Activated CD4-positive, alpha-beta T cell treated with anti-CD3 and anti-CD28 coated beads for 1 hour (primary cell): ENCODE measurements at regions not wholly inside any gene's neighbourhood (a gene's known extent, or its start where the extent isn't known, plus 50 kb on each side); places are given as distances from the start of the nearest gene placed in this dataset.

Source experiments
- DNase-seq: peaks from one replicate; pipeline ENCODE4 v3.0.0-alpha.2; 2020

DNA sequence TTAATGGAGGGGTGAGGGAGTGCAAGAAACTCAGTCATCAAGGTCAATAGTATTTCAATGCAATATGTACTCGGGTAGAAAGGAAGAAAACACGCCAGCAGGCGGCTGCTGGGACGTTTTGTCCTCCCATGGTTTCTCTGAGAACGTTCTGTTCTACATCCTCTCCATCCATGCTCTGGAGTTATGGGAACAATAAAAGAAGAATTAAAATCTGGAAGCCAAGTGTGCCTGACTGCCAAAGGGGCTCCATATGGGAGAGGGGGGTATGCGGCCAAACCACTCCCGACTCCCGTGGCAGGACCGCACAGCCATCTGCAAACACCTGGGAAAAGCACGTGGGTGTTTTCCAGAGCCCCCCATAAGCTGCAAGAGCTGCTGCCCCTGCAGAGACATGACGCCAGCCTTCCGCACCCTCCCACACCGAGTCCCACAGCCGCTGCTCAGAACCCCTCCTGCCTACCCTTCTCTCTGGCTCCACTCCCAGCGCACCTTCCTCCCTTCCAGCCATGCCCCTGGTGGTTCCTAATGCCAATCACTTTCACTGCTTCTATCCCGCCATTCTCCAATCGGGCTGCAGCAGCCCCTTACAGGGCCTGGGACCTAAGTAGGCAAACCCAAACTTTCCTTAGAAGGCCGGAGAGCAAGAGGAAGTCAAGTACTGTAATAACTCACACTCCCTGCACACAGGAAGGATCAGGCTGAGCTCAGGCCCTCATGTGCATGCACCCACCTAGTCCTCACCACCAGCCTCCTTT lies 241.6 kb downstream of the SYK start:
- no peak for DNase-seq

GRCh38 chr9:91043811-91044175 lies 242.2 kb downstream of the SYK start:
- DNase-seq = no peak

DNA sequence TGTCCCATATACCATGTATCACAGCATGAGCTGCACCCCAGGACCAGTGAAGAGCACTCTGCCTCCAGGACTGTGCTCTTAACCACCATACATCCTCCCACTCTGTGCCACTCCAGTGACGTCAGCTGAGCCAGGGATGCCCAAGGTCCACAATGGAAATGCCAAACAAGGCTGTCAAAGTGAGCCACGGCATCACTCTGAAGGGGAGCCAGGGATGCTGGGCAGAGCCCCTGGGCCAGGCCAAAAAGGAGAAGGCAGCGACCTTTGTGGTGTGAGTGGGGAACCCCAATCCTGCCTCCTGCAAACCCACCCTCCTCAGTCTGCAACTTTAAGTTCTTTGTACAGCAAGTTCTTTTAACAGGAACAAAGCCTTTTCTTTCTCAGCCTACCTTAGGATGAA lies 242.7 kb downstream of the SYK start:
- no peak for DNase-seq

DNA sequence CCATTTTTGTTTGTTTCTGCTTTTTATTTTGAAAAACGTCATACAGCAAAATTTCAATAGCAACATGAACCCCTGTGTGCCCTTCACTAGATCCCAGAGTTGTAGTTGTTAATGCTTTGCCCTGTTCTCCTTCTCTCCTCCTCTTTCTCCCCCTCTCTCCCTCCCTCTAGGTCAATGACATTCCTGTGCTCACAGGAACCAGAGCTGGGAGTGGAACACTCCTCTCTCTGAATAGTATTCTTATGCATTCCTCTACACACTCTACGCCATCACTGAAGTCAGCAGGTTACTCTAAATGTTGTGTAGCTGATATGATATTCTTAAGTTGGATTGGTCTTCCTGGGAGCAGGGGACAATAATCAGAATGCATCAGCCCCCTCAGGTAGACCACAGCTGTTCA lies 243.4 kb downstream of the SYK start:
- DNase-seq = no peak

DNA sequence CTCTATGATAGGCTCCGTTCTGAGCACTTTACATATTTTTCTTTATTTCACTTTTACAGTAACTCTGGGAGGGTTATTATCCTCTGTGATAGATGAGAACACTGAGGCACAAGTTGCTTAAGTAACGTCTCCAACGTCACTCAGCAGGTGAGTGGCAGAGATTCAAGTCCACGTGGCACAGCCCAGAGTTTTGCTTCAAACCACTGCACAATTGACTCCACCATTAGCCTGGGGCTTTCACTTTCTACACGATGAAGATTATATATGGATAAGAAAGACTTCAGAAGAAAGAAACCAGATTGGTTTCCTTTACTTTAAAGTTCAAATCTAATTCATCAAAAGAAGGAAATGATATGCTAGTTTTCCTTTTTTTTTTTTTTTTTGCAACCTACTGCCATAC lies 245.9 kb downstream of the SYK start:
- no peak for DNase-seq

DNA sequence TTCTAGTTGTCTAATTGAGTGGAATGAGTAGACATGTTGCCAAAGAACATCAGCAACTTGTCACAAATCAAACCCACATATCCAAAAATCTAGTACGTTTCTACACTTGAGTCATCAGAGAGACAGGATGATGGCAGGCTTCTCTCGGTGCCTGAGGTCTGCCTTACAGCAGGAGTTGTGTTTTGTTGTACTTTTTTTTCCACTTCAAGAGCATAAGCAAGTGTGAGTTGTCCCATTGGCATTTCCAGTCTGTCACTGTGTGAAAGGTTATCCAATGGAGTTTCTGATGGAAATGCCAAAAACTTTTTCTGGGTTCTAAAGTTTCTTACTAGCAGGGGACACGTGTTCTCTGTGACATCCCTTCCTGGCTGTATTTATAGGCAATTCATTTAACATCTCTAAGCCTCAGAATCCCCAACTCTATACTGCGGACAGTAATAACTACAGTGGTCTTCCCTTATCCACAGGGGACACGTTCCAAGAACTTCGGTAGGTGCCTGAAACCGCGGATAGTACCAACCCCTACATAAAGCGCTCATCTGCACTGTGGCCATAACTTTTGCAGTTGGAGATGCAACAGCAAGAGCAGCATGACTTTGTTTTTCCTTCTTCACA lies 246.5 kb downstream of the SYK start:
- no peak for DNase-seq

DNA sequence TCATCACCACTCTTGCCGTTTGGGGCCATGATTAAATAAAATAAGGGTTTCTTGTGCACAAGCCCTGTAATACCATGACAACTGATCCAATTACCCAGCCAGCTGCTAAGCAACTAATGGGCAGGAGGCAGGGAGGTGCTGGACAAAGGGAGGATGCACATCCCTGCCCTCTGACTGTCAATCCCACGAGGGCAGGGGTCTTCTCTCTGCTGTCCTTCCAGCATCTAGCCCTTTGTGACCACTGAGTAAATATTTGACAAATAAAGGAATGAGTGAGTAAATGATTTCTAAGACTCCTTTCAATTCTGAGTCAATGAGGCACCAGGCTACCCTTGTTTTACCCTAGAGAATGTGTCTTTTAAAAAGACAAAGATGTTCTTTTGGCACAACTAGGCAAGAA lies 247.1 kb downstream of the SYK start:
- no peak for DNase-seq

- no peak for DNase-seq
Observed at GRCh38 chr9:91053824-91054223, 252.2 kb downstream of the SYK start.

GRCh38 chr9:91055845-91056244 lies 254.2 kb downstream of the SYK start:
- no peak for DNase-seq

DNA sequence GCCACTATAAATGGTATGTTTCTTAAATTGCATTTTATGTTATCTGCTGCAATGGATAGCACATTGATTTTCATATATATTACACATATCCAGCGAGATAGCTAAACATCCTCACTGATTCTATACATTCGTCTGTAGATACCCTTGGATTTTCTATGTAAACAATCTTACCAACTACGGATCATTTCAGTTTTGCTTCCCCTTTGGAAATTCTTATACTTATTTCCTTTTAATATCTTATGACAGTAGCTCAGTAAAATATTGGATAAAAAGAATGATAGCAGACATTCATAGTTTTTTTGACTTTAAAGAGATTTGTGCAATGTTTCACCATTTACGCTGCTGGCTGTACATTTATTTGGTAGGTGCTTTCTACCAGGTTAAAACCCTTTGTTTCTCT lies 254.9 kb downstream of the SYK start:
- DNase-seq = no peak

- DNase-seq = no peak
Observed at GRCh38 chr9:91056917-91057316, 255.3 kb downstream of the SYK start.

DNA sequence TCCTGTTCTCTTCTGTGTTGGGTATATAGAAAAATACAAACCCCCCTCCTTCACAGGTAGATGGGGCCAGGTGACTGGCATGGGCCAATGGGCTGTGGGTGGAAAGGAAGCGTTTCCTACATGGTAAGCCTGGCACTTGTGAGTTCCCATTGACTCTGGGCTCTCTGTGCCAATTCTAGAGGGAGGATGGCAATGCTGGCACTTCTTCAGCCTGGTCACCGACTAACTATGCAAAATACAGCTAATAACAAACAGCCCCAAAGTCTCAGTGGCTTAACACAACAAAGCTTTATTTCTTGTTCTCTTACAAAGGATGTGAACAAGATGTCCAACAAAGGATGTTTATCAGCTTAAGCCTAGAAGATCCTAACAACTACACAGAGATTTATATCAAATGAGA lies 258.1 kb downstream of the SYK start:
- DNase-seq = no peak

GRCh38 chr9:91060520-91061343 lies 259.1 kb downstream of the SYK start:
- no peak for DNase-seq

GRCh38 chr9:91061506-91061905 lies 259.9 kb downstream of the SYK start:
- no peak for DNase-seq

- DNase-seq = no peak
Observed at GRCh38 chr9:91062281-91062680, 260.7 kb downstream of the SYK start.

- DNase-seq = no peak
Observed at GRCh38 chr9:91063471-91063870, 261.9 kb downstream of the SYK start.

DNA sequence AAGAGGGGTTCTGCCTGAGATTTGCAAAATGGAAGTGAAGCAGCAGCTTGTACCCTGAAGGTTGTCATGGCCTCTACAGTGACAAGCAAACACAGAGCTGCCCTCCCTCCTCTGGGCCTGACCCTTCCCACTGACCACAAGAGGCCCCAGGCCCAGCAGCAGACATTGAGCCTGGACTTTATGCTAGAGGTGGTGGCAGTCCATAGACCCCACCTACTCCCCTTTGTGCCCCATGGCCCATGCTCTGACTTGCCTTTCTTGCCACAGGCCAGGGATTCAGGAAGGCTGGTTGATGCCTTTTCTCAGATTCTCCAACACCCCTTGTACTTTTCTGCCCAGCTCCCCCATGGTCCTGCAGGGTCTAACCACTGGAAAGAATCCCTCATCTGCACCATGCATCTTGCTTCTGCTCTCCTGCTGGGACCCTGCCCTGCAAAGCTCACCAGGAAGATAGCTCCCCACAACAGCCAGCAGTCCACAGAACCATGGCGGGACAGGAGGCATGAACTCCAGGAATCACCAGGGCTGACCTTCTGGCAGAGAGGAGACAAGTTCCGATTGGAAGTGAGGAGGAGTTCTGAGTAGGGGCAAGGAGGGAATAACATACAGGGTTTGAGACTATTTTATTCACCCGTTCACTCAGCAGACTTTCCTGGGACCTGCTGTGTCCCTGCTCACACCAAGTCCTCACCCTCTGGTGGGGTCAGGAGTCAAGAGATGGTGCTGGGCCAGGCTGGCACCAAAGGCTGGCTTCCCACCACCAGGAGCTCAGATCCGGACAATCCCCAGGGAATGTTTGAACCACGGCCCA lies 263.8 kb downstream of the SYK start:
- no peak for DNase-seq

GRCh38 chr9:91066042-91066415 lies 264.4 kb downstream of the SYK start:
- DNase-seq = no peak

GRCh38 chr9:91066856-91067255 lies 265.2 kb downstream of the SYK start:
- DNase-seq = no peak

DNA sequence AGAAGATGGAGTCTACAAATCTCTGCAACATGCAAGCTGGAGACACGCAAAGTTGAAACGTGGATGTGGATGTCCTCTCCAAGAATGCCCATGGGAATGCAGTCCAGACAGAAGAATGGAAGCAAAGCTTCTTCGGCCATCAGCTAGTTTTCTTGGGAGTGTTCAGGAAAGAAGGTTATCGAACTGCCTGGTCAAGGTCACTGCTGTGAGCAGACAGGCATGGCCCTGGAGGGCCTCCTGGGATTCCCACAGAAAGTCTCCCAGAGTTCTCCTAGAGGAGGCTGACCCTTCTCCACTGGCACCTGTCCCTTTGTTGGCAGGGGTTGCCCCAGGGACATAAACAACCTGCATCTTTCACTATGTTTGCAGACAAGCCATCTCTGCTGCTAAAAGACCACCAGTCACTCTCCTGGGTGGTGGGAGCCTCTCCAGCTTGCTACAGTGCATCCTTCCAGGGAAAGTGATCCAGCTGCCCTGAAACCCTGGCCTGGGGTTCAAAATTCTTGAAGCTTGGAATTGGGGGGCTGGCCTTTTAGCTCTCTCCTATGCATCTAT lies 265.8 kb downstream of the SYK start:
- DNase-seq = no peak

DNA sequence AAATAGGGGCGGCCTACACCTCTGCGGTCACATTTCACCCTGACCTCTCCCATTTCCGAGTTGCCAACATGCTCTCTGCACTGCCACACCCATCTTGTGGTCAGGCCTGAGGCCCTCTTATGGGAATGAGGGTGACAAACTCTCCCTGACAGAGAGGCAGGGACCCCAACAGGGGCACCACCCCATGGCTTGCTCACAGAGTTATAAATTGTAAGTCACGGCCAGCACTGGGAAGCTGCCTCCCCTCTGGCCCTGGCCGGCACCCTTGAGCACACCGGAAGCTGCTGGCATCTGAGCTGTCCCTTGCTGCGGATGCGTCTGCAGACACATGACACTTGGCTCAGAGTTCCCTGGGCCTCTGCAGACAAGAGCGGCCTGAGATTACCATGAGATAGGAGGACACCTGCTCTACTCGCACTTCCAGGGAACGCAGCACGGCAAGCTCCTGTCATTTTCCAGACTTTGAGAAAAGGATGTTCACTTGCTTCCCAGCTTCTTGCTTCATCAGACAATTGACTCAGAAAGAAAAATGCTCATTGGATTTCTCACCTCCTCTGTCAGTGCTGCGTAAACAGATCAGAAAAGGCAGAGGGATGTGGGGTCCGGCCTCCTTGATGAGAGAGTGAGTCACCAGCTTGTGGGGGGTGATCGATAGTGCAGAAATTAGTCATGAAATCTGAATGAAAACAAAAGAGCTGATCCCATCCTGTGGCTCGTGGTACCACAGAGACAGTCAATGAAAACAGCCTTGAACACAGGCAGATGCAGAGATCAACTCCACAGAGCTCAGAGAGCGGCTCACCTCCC lies 269.8 kb downstream of the SYK start:
- DNase-seq = no peak
